Panc1 (cell line): ENCODE measurements at regions not wholly inside any gene's neighbourhood (a gene's known extent, or its start where the extent isn't known, plus 50 kb on each side); places are given as distances from the start of the nearest gene placed in this dataset.

Source experiments
- ATAC-seq: fragments of 200-7000 bp; cut with Tn5 transposase; 2 replicates; pipeline ENCODE4 v1.9.1; 2020; ENCODE audit warnings: mild to moderate bottlenecking, moderate library complexity
- BruUV-seq: library from RNA; stranded (reverse); fragments of 400-500 nt; replicated peaks from 2 replicates; lab custom pipeline; 2021; lab: Mats Ljungman, UMichigan
- CTCF ChIA-PET: fragments of 300-600 bp; sonication (Branson Sonifier 250); formaldehyde crosslinking; loops from one replicate; lab custom pipeline; 2022; ENCODE audit warnings: antibody characterized with exemption; lab: Charles Lee
- POLR2A ChIA-PET: fragments of 300-600 bp; sonication (Branson Sonifier 250); formaldehyde crosslinking; loops from one replicate; lab custom pipeline; 2022; ENCODE audit warnings: antibody characterized with exemption; lab: Charles Lee
- DNase-seq: peaks from one replicate; pipeline ENCODE4 v3.0.0-alpha.2; 2010; ENCODE audit warnings: low read depth, low spot score
- H3K27ac ChIP-seq: 2 replicates; pipeline ENCODE4 v1.5.1; 2011; ENCODE audit warnings: mild to moderate bottlenecking, low read length, inconsistent platforms
- H3K27me3 ChIP-seq: fragments of 200-500 bp; sonication (Bioruptor generic); 2 replicates; pipeline ENCODE4 v1.6.0; 2014; ENCODE audit warnings: low read length, inconsistent platforms; ENCODE audit not compliant: control insufficient read depth, insufficient read depth
- H3K36me3 ChIP-seq: fragments of 200-500 bp; sonication (Bioruptor generic); 2 replicates; pipeline ENCODE4 v1.5.1; 2014; ENCODE audit warnings: inconsistent platforms, mild to moderate bottlenecking, low read length, moderate library complexity; ENCODE audit not compliant: control insufficient read depth, insufficient read depth
- H3K4me1 ChIP-seq: 2 replicates; pipeline ENCODE4 v1.5.1; 2011; ENCODE audit warnings: inconsistent platforms, mild to moderate bottlenecking, low read length, moderate library complexity; ENCODE audit not compliant: control insufficient read depth, insufficient read depth
- H3K4me3 ChIP-seq, 2 experiments: 2 replicates each; pipeline ENCODE4 v1.5.1; 2011 to 2012; ENCODE audit warnings: low read depth in 2 of 2, low read length in 2 of 2, mild to moderate bottlenecking in 2 of 2, inconsistent platforms in 1 of 2, moderate library complexity in 1 of 2
- H3K9me3 ChIP-seq: fragments of 200-500 bp; sonication (Bioruptor generic); 2 replicates; pipeline ENCODE4 v1.5.1; 2014; ENCODE audit warnings: low read depth, mild to moderate bottlenecking, inconsistent platforms, low read length, moderate library complexity; ENCODE audit not compliant: control insufficient read depth, insufficient read depth
- CTCF ChIP-seq: fragments of 450-650 bp; IDR thresholded peaks from 2 replicates; pipeline ENCODE4 v1.5.1; 2017; ENCODE audit warnings: mild to moderate bottlenecking
- POLR2AphosphoS5 ChIP-seq: IDR thresholded peaks from 2 replicates; pipeline ENCODE4 v1.6.1; 2012; ENCODE audit warnings: mild to moderate bottlenecking, low read depth, low read length, moderate library complexity
- REST ChIP-seq, 2 experiments: IDR thresholded peaks; 2 replicates each; pipeline ENCODE4 v1.6.1; 2011 to 2012; ENCODE audit warnings: low read depth in 2 of 2, control low read depth in 1 of 2, low read length in 1 of 2, mild to moderate bottlenecking in 1 of 2, moderate library complexity in 1 of 2; ENCODE audit not compliant: insufficient read depth in 1 of 2
- SIN3A ChIP-seq: IDR thresholded peaks from 2 replicates; pipeline ENCODE4 v1.6.1; 2012; ENCODE audit warnings: low read depth, mild to moderate bottlenecking, low read length, moderate library complexity, borderline replicate concordance; ENCODE audit not compliant: insufficient read depth
- TCF7L2 ChIP-seq: IDR thresholded peaks from 2 replicates; pipeline ENCODE4 v1.6.1; 2011; ENCODE audit warnings: mild to moderate bottlenecking, low read depth, low read length, inconsistent platforms
- in situ Hi-C: cut with HindIII; loops from 2 replicates; pipeline ENCODE4 v1.10.0; 2016; ENCODE audit warnings: low sequenced_read_pairs, low pct_unique_long_range_greater_than_20kb
- intact Hi-C: fragments of 100-400 bp; cut with micrococcal nuclease; formaldehyde crosslinking; loops from one replicate; pipeline ENCODE4 v1.10.0; 2022; ENCODE audit not compliant: unreplicated experiment

DNA sequence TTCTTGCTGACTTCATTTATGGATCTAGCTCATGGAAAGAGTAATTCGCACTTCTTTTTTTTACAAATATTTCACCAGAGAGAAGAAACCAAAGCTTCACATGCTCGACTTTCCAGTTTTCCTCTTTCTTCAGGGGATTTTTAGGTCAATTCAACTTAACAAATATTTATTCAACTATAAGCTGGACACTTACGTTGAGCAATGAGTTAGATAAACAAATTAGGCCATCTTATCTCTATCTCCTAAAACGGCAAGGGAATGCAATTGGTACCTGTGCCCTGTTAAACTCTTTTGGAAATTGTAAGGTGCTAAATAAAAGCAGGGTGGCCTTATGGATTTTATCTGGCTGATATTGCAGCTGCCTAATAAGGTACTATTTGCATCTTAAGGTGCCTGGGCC is 145.1 kb upstream of the RAI14 start:
- no peaks in the 10 kb centered on the region for H3K4me1 ChIP-seq
- POLR2A ChIA-PET = no interaction called here
- H3K36me3 ChIP-seq = no peaks in the 10 kb centered on the region
- TF ChIP-seq SIN3A (no peak), CTCF (no peak), REST (IDR thresholded peaks at IDR 0.05; ENCODE audit: insufficient read depth in 1 of 2, low read depth in 2 of 2, low read length in 1 of 2) (no peak), POLR2AphosphoS5 (no peak), TCF7L2 (no peak)
- H3K9me3 ChIP-seq = no peaks in the 10 kb centered on the region
- in situ Hi-C loops = no loop called here
- BruUV-seq = no TSS peak
- intact Hi-C loops = no loop called here
- CTCF ChIA-PET = interaction anchor here (0.7 kb wide), 1 partner anchor 37 kb away, joined by 3 read pairs; no protein-coding TSS in a partner anchor
- H3K4me3 ChIP-seq = no peak overlapping the region
- ATAC-seq (no peak), DNase-seq (no peak)
- H3K27ac ChIP-seq = no peak overlapping the region
- H3K27me3 ChIP-seq = no peaks in the 10 kb centered on the region; the same call in 1 of the 2 replicates

GRCh38 chr5:34511481-34511880 is 144.6 kb upstream of the RAI14 start:
- intact Hi-C loops (no loop called here), in situ Hi-C loops (no loop called here)
- Histone ChIP-seq H3K9me3 (no peaks in the 10 kb centered on the region), H3K4me1 (no peaks in the 10 kb centered on the region), H3K4me3 (no peak overlapping the region), H3K27me3 (no peaks in the 10 kb centered on the region; the same call in 1 of the 2 replicates), H3K27ac (no peak overlapping the region), H3K36me3 (no peaks in the 10 kb centered on the region)
- CTCF ChIA-PET = no interaction called here
- DNase-seq (no peak), ATAC-seq (no peak)
- POLR2A ChIA-PET = no interaction called here
- TF ChIP-seq CTCF = no peak
- TF ChIP-seq POLR2AphosphoS5 = no peak
- TF ChIP-seq REST (IDR thresholded peaks at IDR 0.05; ENCODE audit: insufficient read depth in 1 of 2, low read depth in 2 of 2, low read length in 1 of 2) = no peak
- no TSS peak for BruUV-seq
